ENCODE measurements at regions not wholly inside any gene's neighbourhood (a gene's known extent, or its start where the extent isn't known, plus 50 kb on each side); places are given as distances from the start of the nearest gene placed in this dataset.

DNA sequence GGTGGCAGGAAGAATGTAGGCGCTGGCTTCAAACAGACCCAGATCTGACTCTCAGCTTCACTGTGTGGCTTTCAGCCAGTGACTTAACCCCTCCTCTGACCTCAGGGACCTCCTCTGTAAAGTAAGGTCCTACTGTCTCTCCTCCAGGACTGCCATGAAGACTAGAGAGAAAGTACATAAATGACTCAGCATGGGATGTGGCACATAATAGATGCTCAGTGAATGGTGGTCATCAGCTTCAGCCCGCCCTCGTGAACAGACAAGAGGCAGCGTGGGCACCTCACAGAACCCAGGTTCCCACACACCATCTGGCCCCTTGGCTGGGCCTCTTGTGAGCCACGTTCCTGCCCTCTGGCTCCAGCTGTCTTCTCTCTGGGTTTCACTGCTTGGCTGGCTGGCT lies 126.0 kb downstream of the SYF2 start:
- Histone ChIP-seq H3K4me3 (ENCODE audit: low read length) (no peak overlapping the region), H3K36me3 (ENCODE audit: control insufficient read depth, insufficient read depth, low read length) (no peaks in the 10 kb centered on the region), H3K4me1 (ENCODE audit: control insufficient read depth, insufficient read depth, low read length) (no peaks in the 10 kb centered on the region), H3K27ac (ENCODE audit: low read length) (no peak overlapping the region), H3K9me3 (ENCODE audit: control insufficient read depth, insufficient read depth, low read length) (no peaks in the 10 kb centered on the region), H3K27me3 (ENCODE audit: control insufficient read depth, insufficient read depth, low read length) (no peaks in the 10 kb centered on the region)
- WGBS (ENCODE audit: insufficient coverage, insufficient read length) = no CpG with 5 or more reads among the region's 5 CpGs
- no peak for DNase-seq (ENCODE audit: low read depth, low spot score)

GRCh38 chr1:25105836-25106235 lies 126.5 kb downstream of the SYF2 start:
- no peak for DNase-seq (ENCODE audit: low read depth, low spot score)
- H3K36me3 ChIP-seq (ENCODE audit: control insufficient read depth, insufficient read depth, low read length) = no peaks in the 10 kb centered on the region
- no peak overlapping the region for H3K4me3 ChIP-seq (ENCODE audit: low read length)
- H3K27ac ChIP-seq (ENCODE audit: low read length) = no peak overlapping the region
- no CpG with 5 or more reads among the region's 4 CpGs for WGBS (ENCODE audit: insufficient coverage, insufficient read length)
- H3K9me3 ChIP-seq (ENCODE audit: control insufficient read depth, insufficient read depth, low read length) = no peaks in the 10 kb centered on the region
- no peaks in the 10 kb centered on the region for H3K4me1 ChIP-seq (ENCODE audit: control insufficient read depth, insufficient read depth, low read length)
- no peaks in the 10 kb centered on the region for H3K27me3 ChIP-seq (ENCODE audit: control insufficient read depth, insufficient read depth, low read length)

GRCh38 chr1:25104932-25105561 lies 127.3 kb downstream of the SYF2 start:
- no CpG with 5 or more reads among the region's 1 CpG for WGBS (ENCODE audit: insufficient coverage, insufficient read length)
- Histone ChIP-seq H3K36me3 (ENCODE audit: control insufficient read depth, insufficient read depth, low read length) (no peaks in the 10 kb centered on the region), H3K9me3 (ENCODE audit: control insufficient read depth, insufficient read depth, low read length) (no peaks in the 10 kb centered on the region), H3K27me3 (ENCODE audit: control insufficient read depth, insufficient read depth, low read length) (no peaks in the 10 kb centered on the region), H3K4me1 (ENCODE audit: control insufficient read depth, insufficient read depth, low read length) (no peaks in the 10 kb centered on the region), H3K27ac (ENCODE audit: low read length) (no peak overlapping the region), H3K4me3 (ENCODE audit: low read length) (no peak overlapping the region)
- no peak for DNase-seq (ENCODE audit: low read depth, low spot score)

DNA sequence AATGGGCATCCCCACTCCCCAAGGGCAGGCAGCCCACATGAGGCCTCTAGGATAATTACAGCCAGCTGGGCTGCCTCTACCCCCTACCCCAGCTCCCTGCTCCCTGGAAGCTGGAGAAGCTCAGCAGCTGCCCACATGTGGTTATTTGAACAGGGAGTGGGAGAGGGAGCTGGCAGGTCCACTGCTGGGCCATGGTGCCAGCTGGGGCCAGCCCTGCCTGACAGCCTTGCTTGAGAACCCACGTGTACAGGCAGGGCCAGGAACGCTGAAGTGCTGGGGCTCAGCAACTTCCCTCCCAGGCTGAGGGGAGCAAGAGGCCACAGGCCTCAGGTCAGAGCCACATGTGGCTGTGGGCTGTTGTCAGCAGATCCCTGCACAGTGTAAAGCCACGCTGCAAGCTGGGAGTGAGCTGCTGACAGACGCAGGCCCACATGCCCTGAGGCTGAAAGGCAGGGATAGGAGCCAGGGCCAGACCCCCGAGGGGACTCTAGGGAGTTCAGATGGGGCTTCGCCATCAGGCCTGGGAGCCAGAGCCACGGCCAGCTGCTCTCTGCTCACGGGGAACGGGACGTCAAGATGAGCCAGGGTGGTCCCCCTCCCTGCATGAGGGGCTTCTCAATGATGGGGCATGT lies 129.0 kb downstream of the SYF2 start:
- H3K27ac ChIP-seq (ENCODE audit: low read length) = no peak overlapping the region
- no peaks in the 10 kb centered on the region for H3K9me3 ChIP-seq (ENCODE audit: control insufficient read depth, insufficient read depth, low read length)
- H3K4me3 ChIP-seq (ENCODE audit: low read length) = no peak overlapping the region
- no CpG with 5 or more reads among the region's 10 CpGs for WGBS (ENCODE audit: insufficient coverage, insufficient read length)
- H3K4me1 ChIP-seq (ENCODE audit: control insufficient read depth, insufficient read depth, low read length) = no peaks in the 10 kb centered on the region
- no peaks in the 10 kb centered on the region for H3K27me3 ChIP-seq (ENCODE audit: control insufficient read depth, insufficient read depth, low read length)
- no peaks in the 10 kb centered on the region for H3K36me3 ChIP-seq (ENCODE audit: control insufficient read depth, insufficient read depth, low read length)
- no peak for DNase-seq (ENCODE audit: low read depth, low spot score)

- Histone ChIP-seq H3K27me3 (ENCODE audit: control insufficient read depth, insufficient read depth, low read length) (no peaks in the 10 kb centered on the region), H3K27ac (ENCODE audit: low read length) (no peak overlapping the region), H3K4me1 (ENCODE audit: control insufficient read depth, insufficient read depth, low read length) (no peaks in the 10 kb centered on the region), H3K4me3 (ENCODE audit: low read length) (no peak overlapping the region), H3K9me3 (ENCODE audit: control insufficient read depth, insufficient read depth, low read length) (no peaks in the 10 kb centered on the region), H3K36me3 (ENCODE audit: control insufficient read depth, insufficient read depth, low read length) (no peaks in the 10 kb centered on the region)
- no CpG with 5 or more reads among the region's 9 CpGs for WGBS (ENCODE audit: insufficient coverage, insufficient read length)
- no peak for DNase-seq (ENCODE audit: low read depth, low spot score)
Observed at GRCh38 chr1:25100151-25100833, 132.0 kb downstream of the SYF2 start.

DNA sequence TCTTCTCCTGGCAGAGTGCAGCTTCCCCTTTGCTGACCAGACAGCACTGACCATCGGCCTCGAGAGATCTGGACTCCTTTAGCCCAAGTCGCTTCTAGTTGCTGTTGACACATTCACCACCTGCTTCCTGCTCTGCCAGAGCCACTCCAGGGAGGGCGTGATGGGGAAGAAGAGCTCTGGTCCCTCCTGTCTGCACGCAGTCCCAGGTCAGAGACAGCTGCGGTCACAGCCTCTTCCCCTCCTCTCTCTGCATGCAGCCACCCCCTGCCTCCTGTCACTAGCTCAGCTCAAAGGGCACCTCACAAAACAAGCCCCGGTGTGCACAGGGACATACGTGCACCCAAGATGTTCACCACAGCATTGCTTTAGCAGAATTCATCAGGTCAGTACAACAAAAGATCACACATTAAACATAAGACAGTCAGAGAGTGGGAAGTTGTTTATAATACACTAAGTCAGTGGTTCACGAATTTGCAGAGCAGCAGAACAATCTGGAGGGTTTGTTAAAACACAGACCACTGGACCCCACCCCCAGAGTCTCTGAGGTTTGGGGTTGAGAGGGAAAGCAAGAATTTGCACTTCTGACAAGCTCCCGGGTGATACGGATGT lies 132.9 kb downstream of the SYF2 start:
- WGBS (ENCODE audit: insufficient coverage, insufficient read length) = no CpG with 5 or more reads among the region's 11 CpGs
- no peak for DNase-seq (ENCODE audit: low read depth, low spot score)

DNA sequence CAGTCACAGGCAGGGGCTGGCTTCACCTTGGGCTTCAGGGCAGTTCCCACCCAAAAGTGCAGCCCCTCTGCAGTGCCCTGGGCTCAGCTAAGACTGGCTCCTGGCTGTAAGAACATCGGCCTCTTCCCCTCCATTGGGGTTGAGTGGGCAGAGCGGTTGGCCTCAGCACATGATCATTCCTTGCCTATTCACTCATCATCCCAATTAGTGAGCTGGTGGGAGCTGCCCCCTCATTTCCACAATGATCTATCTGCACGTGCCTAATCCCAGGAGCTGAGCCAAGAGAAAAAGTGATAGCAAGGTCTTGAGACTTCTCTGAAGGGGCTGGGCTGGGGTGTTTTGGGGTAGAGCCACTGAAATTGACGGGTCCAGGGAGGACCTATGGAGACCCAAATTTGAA lies 133.6 kb downstream of the SYF2 start:
- no CpG with 5 or more reads among the region's 4 CpGs for WGBS (ENCODE audit: insufficient coverage, insufficient read length)
- Histone ChIP-seq H3K9me3 (ENCODE audit: control insufficient read depth, insufficient read depth, low read length) (no peaks in the 10 kb centered on the region), H3K27me3 (ENCODE audit: control insufficient read depth, insufficient read depth, low read length) (no peaks in the 10 kb centered on the region), H3K4me3 (ENCODE audit: low read length) (no peak overlapping the region), H3K4me1 (ENCODE audit: control insufficient read depth, insufficient read depth, low read length) (no peaks in the 10 kb centered on the region), H3K27ac (ENCODE audit: low read length) (no peak overlapping the region), H3K36me3 (ENCODE audit: control insufficient read depth, insufficient read depth, low read length) (no peaks in the 10 kb centered on the region)
- no peak for DNase-seq (ENCODE audit: low read depth, low spot score)

More for the DNA sequence above, 132.9 kb downstream of the SYF2 start:
- Histone ChIP-seq H3K27ac (ENCODE audit: low read length) (no peak overlapping the region), H3K27me3 (ENCODE audit: control insufficient read depth, insufficient read depth, low read length) (no peaks in the 10 kb centered on the region), H3K9me3 (ENCODE audit: control insufficient read depth, insufficient read depth, low read length) (no peaks in the 10 kb centered on the region), H3K36me3 (ENCODE audit: control insufficient read depth, insufficient read depth, low read length) (no peaks in the 10 kb centered on the region), H3K4me1 (ENCODE audit: control insufficient read depth, insufficient read depth, low read length) (no peaks in the 10 kb centered on the region), H3K4me3 (ENCODE audit: low read length) (no peak overlapping the region)

GRCh38 chr1:25096307-25097150 lies 135.8 kb downstream of the SYF2 start:
- no peaks in the 10 kb centered on the region for H3K9me3 ChIP-seq (ENCODE audit: control insufficient read depth, insufficient read depth, low read length)
- H3K36me3 ChIP-seq (ENCODE audit: control insufficient read depth, insufficient read depth, low read length) = no peaks in the 10 kb centered on the region
- no peak overlapping the region for H3K4me3 ChIP-seq (ENCODE audit: low read length)
- no peak overlapping the region for H3K27ac ChIP-seq (ENCODE audit: low read length)
- DNase-seq (ENCODE audit: low read depth, low spot score) = no peak
- no CpG with 5 or more reads among the region's 8 CpGs for WGBS (ENCODE audit: insufficient coverage, insufficient read length)
- H3K4me1 ChIP-seq (ENCODE audit: control insufficient read depth, insufficient read depth, low read length) = no peaks in the 10 kb centered on the region
- no peaks in the 10 kb centered on the region for H3K27me3 ChIP-seq (ENCODE audit: control insufficient read depth, insufficient read depth, low read length)

- Histone ChIP-seq H3K27ac (ENCODE audit: low read length) (no peak overlapping the region), H3K36me3 (ENCODE audit: control insufficient read depth, insufficient read depth, low read length) (no peaks in the 10 kb centered on the region), H3K4me1 (ENCODE audit: control insufficient read depth, insufficient read depth, low read length) (0 out of 2 replicates have a peak, but pooled peaks cover 1% of the 10 kb centered on the region), H3K27me3 (ENCODE audit: control insufficient read depth, insufficient read depth, low read length) (no peaks in the 10 kb centered on the region), H3K4me3 (ENCODE audit: low read length) (no peak overlapping the region), H3K9me3 (ENCODE audit: control insufficient read depth, insufficient read depth, low read length) (no peaks in the 10 kb centered on the region)
- DNase-seq (ENCODE audit: low read depth, low spot score) = no peak
- no CpG with 5 or more reads among the region's 5 CpGs for WGBS (ENCODE audit: insufficient coverage, insufficient read length)
Observed at GRCh38 chr1:25095635-25096200, 136.6 kb downstream of the SYF2 start.

GRCh38 chr1:25094995-25095394 lies 137.3 kb downstream of the SYF2 start:
- Histone ChIP-seq H3K36me3 (ENCODE audit: control insufficient read depth, insufficient read depth, low read length) (no peaks in the 10 kb centered on the region), H3K27ac (ENCODE audit: low read length) (no peak overlapping the region), H3K4me1 (ENCODE audit: control insufficient read depth, insufficient read depth, low read length) (0 out of 2 replicates have a peak, but pooled peaks cover 1% of the 10 kb centered on the region), H3K4me3 (ENCODE audit: low read length) (no peak overlapping the region), H3K27me3 (ENCODE audit: control insufficient read depth, insufficient read depth, low read length) (no peaks in the 10 kb centered on the region), H3K9me3 (ENCODE audit: control insufficient read depth, insufficient read depth, low read length) (no peaks in the 10 kb centered on the region)
- DNase-seq (ENCODE audit: low read depth, low spot score) = no peak
- no CpG with 5 or more reads among the region's 10 CpGs for WGBS (ENCODE audit: insufficient coverage, insufficient read length)
